DMS 273 treated with DMSO at 0.1 percent for 48 hours (cell line): ENCODE measurements at regions not wholly inside any gene's neighbourhood (a gene's known extent, or its start where the extent isn't known, plus 50 kb on each side); places are given as distances from the start of the nearest gene placed in this dataset.

Experiments used
- DNase-seq: peaks from one replicate; lab custom pipeline; 2025; lab: John Stamatoyannopoulos, UW

GRCh38 chr13:56909896-56910600, 230.7 kb upstream of the PRR20A start:
- DNase-seq: no peak

DNA sequence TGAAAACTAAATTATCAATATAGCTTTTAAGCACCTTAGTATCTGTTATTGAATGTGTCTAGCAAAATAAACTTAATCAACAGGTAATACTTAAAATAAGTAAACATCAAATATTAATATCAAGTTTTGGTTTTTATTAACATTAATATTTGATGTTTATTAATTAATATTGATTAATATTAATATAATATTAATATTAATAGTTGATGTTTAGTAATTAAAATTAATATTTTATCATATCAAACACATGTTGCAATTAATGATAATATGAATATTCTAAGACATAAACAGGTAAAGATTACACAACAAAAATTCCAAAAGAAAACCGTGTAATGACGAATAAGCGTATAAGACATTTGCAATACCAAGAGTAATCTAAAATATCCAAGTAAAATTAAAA, 222.8 kb upstream of the PRR20A start:
- no peak for DNase-seq

DNA sequence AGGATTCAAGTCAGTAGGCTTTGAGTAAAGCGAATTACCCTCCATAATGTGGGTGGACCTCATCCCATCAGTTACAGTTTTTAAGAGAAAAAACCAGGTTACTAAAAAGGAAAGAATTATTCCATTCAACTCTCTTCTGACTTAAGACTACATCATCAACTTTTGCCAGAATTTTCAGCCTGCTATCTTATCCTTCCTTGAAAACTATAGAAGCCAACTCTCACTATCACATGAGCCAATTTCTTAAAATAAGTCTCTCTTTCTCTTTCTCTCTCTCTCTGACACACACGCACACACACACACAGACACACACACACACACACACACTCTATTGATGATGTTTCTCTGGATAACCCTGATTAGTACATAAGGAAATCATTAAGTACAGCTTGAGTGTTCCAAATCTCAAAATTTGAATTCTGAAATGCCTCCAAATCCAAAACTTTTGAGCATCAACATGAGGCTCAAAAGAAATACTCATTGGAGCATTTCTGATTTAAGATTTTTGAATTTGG, 217.0 kb upstream of the PRR20A start:
- DNase-seq: no peak

DNA sequence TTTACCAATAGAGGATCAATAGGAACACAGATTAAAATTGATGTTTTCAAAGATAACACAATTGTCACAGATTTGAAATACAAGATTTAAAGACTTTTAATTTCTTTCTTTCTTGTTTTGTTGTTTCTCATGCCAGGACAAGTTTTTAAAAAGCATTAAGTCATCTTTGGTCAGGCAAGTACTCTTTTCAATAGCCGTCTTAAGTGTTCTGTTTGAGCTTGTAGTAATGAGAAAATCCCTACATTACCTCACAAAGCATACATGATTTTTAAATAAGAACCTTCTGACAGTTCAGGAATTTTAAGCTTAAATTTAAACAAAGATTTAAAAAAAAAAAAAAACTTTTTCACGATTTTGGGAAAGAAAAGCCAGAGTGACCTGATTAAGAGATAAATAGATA, 216.3 kb upstream of the PRR20A start:
- DNase-seq: no peak

- DNase-seq: no peak
Measured at GRCh38 chr13:56932104-56932503, 208.6 kb upstream of the PRR20A start.

DNA sequence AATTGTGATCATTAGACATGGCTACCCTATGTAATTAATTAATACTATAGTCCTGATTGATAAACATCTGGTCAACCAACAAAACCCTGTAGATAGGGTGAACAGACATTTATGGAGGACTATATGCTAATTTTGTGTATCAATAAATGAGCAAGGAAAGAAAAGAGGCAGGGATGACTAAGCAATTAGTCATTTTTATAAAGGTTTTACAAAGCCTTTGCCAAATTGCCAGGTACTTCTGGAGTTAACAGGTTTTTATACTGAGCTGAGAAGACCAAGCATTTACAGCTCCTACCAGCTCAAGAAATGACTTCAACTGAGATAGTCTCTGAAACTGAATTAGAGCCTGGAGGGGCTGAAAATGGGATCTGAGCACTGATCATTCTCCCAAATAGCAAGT, 186.8 kb upstream of the PRR20A start:
- DNase-seq: no peak

DNA sequence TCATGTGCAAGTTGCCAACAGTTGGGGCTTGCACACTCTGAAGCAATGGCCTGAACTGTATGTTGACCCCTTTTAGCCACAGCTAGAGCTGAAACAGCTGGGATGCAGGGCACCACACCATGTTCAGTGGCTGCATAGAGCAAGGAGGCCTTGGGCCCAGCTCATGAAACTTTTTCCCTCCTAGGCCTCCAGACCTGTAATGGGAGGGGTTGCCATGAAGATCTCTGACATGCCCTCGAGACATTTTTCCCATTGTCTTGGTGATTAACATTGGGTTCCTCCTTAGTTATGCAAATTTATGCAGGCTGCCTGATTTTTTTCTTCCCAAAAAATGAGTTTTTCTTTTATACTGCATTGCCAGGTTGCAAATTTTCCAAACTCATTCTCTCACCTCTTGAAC, 165.1 kb upstream of the PRR20A start:
- no peak for DNase-seq

DNA sequence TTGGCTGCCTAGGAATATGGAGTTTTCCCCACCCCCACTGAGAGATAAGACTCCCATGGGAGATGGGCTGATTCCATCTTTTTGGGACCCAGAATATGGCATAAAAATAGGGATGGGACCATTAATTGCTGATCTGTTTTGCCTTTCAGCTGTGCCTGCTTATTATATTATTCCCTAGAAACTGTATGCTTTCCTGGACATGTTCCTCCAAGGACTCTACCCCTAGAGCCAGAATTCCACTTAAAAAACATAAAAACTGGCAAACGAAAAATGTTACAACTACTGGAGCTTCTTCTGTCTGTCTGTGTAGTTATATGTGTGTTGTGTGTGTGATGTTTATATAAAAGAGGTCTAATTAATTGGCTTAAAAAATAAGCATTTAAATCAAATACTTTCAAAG, 159.9 kb upstream of the PRR20A start:
- no peak for DNase-seq

DNA sequence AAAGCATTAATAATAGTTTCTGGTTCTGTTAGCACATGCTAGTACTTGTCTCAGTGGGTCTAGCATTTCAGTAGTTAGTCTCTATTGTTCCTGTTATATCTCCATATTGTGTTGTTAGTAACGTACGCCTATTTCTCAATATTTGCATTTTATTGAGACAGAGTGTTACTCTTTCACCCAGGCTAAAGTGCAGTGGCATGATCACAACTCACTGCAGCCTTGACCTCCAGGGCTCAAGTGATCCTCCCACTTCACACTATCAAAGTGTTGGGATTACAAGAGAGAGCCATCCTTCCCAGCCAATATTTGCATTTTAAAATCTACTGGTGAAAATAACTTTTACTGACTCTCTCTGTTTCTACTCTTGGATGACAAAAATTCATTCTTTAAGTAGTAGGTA, 154.6 kb upstream of the PRR20A start:
- no peak for DNase-seq

GRCh38 chr13:56988543-56988942, 152.2 kb upstream of the PRR20A start:
- DNase-seq: no peak

GRCh38 chr13:57003682-57004081, 137.0 kb upstream of the PRR20A start:
- DNase-seq: no peak

DNA sequence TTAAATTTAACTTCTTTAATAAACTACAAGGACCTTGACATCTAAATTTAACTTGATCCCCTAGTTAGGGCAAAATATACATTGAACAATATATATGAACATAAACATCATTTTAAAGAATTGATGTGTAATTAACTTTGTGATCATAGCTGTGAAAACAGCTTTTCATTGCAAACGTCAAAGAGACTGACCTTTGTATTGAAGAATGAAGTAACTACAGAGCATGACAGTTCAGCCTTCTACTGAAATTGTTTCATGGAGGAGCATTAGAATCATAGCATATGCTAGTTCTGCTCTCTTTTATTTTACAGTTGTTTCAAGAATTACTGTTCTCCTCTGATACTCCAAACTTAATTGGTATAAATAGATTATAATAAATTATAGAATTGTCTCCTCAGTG, 123.4 kb upstream of the PRR20A start:
- no peak for DNase-seq

- DNase-seq: no peak
Measured at GRCh38 chr13:57018915-57019314, 121.8 kb upstream of the PRR20A start.

DNA sequence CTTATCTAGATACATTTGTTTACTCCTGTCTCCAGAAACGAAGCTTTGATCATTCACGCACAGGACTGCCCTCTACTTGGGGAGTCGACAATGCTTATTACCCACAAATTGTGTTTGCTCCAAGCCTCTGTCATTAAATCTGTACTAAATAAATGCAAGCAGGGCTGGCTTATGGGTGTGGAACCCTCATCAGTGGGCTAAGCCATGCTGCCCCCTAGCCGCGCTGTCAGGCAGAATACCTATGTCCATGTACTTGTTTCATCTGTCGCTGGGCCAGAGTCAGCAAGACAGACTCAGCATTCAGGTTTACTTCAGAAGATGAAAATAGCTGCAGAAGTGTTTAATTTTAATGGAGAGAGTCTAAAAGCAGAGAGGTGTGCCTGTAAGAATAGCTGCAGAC, 110.0 kb upstream of the PRR20A start:
- no peak for DNase-seq

DNA sequence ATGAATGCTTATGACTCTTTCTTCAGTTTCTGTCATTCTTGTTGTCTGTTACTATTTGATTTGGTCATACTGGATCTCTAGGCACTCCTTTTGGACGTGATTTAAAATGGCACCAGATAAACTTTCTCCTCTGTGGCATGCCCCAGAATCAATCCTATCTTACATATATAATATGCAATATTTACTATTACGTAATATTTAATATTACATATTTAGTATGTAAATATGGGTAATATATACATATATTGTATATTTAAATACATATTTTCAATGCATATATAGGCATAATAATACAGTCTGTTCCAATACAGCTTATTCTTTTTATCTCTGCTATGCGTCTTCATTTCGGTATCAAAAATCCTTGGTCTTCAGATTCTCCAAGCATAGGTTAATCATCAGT, 104.4 kb upstream of the PRR20A start:
- no peak for DNase-seq

- no peak for DNase-seq
Measured at GRCh38 chr13:57044910-57045309, 95.8 kb upstream of the PRR20A start.

DNA sequence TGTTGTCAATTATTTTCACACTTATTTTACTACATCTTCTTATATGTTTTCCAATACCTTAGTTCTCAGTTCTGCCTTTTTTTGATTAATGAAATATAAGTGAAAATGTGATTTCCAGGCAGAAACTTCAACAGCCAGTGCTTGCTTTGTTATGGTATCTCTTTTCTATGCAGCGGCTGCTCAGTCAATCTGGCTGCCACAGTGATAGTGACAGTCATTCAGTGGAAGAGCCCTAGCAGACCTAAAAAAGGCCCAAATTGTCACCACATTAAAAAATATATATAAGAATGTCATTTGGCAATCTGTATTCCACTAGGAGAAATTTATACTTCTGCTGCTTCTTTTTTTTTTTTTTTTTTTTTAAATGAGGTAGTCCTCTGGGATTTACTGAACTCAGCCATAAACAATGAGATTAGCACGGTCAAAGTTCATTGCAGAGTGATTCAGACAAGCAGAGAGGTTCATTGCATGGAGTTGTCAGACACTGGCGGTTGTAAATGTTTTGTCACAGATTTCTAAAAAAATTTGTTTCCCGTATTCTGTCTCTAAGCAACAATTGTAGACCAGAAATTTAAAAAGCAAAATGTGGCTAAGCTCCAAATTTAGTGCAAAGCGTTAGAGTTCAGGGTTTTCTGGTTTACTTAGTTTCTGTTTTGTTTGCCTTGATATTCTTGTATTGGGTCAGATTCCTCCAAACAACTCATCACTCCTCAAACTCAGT, 94.7 kb upstream of the PRR20A start:
- DNase-seq: no peak

- DNase-seq: no peak
Measured at GRCh38 chr13:57056601-57057180, 84.0 kb upstream of the PRR20A start.

DNA sequence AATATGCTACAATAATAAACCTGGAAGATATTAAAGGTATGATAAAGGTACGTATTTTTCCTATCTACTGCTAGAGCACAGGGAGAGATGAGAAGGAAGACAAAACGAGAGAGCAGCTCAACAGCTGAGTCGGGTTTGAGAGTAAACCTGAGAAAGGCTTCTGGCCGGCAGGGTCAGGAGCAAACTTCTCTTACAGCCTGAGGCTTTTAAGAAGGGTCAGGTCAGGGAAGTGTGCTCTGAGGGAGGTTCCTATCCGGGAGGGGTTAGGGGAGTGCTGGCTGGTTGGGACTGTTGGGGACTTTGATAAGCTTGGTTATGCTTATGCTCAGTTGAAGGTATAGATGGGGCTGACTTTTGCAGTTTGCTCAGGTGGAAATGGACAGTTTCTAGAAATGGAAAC, 77.7 kb upstream of the PRR20A start:
- no peak for DNase-seq

GRCh38 chr13:57073983-57074382, 66.7 kb upstream of the PRR20A start:
- no peak for DNase-seq

GRCh38 chr13:57075588-57075987, 65.1 kb upstream of the PRR20A start:
- no peak for DNase-seq

- DNase-seq: no peak
Measured at GRCh38 chr13:57087006-57087405, 53.7 kb upstream of the PRR20A start.
